Dendritic cell treated with granulocyte-macrophage colony-stimulating factor and Interleukin-4, amounts not matched to agents 40 ng/mL and 50 ng/mL, for 4 days (primary cell): ENCODE measurements at regions not wholly inside any gene's neighbourhood (a gene's known extent, or its start where the extent isn't known, plus 50 kb on each side); places are given as distances from the start of the nearest gene placed in this dataset.
"Not testable (repeated sequence)": the region's sequence is repeated elsewhere in the genome, so short reads cannot be mapped to it uniquely, and the experiment has no call there.

Experiments used
- H3K27ac Mint-ChIP-seq: one replicate; pipeline ENCODE4 v1.8.0; 2022; ENCODE audit warnings: mild to moderate bottlenecking, mixed read lengths
- H3K27me3 Mint-ChIP-seq: one replicate; pipeline ENCODE4 v1.8.0; 2022; ENCODE audit warnings: mild to moderate bottlenecking, mixed read lengths
- H3K36me3 Mint-ChIP-seq: one replicate; pipeline ENCODE4 v1.8.0; 2022; ENCODE audit warnings: low read depth, mixed read lengths
- H3K4me1 Mint-ChIP-seq: one replicate; pipeline ENCODE4 v1.8.0; 2022; ENCODE audit warnings: low read depth, mixed read lengths
- H3K4me3 Mint-ChIP-seq: one replicate; pipeline ENCODE4 v1.8.0; 2022; ENCODE audit warnings: mild to moderate bottlenecking, moderate library complexity, mixed read lengths
- H3K9me3 Mint-ChIP-seq: one replicate; pipeline ENCODE4 v1.8.0; 2022; ENCODE audit warnings: mixed read lengths
- intact Hi-C: fragments of 100-400 bp; cut with micrococcal nuclease; formaldehyde crosslinking; loops from one replicate; pipeline ENCODE4 v1.15.0; 2022

GRCh38 chr9:26234865-26235264, 556.6 kb upstream of the TUSC1 start:
- Mint-ChIP-seq H3K27ac (no peak overlapping the region), H3K9me3 (peaks cover 3% of the 10 kb centered on the region), H3K4me1 (no peaks in the 10 kb centered on the region), H3K4me3 (no peak overlapping the region), H3K36me3 (no peaks in the 10 kb centered on the region), H3K27me3 (no peaks in the 10 kb centered on the region)
- intact Hi-C loops = loop anchor here (5.0 kb wide), 1 partner anchor 38 kb away; no protein-coding TSS in a partner anchor

- Mint-ChIP-seq H3K9me3 (peaks cover 16% of the 10 kb centered on the region), H3K36me3 (no peaks in the 10 kb centered on the region), H3K4me3 (no peak overlapping the region), H3K27me3 (no peaks in the 10 kb centered on the region), H3K4me1 (no peaks in the 10 kb centered on the region), H3K27ac (no peak overlapping the region)
- intact Hi-C loops = loop anchor here (5.0 kb wide), 1 partner anchor 34 kb away; no protein-coding TSS in a partner anchor
Measured at GRCh38 chr9:26231391-26231790, 553.1 kb upstream of the TUSC1 start.

GRCh38 chr9:26229324-26230054, 551.2 kb upstream of the TUSC1 start:
- no peaks in the 10 kb centered on the region for H3K36me3 Mint-ChIP-seq
- H3K9me3 Mint-ChIP-seq = peaks cover 16% of the 10 kb centered on the region
- H3K4me3 Mint-ChIP-seq = no peak overlapping the region
- H3K27me3 Mint-ChIP-seq = no peaks in the 10 kb centered on the region
- intact Hi-C loops = loop anchor here (5.0 kb wide), 1 partner anchor 32 kb away; no protein-coding TSS in a partner anchor
- H3K4me1 Mint-ChIP-seq = no peaks in the 10 kb centered on the region
- H3K27ac Mint-ChIP-seq = no peak overlapping the region

GRCh38 chr9:26228273-26228672, 550.0 kb upstream of the TUSC1 start:
- H3K4me3 Mint-ChIP-seq = no peak overlapping the region
- no peaks in the 10 kb centered on the region for H3K36me3 Mint-ChIP-seq
- no peaks in the 10 kb centered on the region for H3K4me1 Mint-ChIP-seq
- peaks cover 16% of the 10 kb centered on the region for H3K9me3 Mint-ChIP-seq
- intact Hi-C loops = no loop called here
- H3K27ac Mint-ChIP-seq = no peak overlapping the region
- H3K27me3 Mint-ChIP-seq = no peaks in the 10 kb centered on the region

DNA sequence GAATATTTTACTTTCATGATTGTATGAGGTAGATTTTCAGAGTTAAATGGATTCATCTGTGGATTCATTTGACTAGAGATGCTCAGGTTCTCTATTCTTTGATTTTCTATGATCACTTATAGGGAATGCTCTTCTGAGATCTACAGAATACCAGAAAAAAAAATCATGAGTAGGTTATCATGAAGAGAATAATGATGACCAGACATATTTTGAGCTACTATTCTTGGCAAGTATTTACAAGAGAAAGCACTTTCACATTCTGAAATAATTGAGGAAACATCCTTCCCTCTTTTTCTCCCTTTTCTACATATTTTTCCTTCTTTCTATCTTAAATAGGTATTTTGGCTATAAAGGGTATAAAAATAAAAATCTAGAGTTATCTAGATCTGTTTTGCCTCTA, 543.0 kb upstream of the TUSC1 start:
- Mint-ChIP-seq H3K9me3 (peaks cover 28% of the 10 kb centered on the region), H3K36me3 (no peaks in the 10 kb centered on the region), H3K27me3 (no peaks in the 10 kb centered on the region), H3K27ac (no peak overlapping the region), H3K4me3 (no peak overlapping the region), H3K4me1 (no peaks in the 10 kb centered on the region)
- intact Hi-C loops = no loop called here

DNA sequence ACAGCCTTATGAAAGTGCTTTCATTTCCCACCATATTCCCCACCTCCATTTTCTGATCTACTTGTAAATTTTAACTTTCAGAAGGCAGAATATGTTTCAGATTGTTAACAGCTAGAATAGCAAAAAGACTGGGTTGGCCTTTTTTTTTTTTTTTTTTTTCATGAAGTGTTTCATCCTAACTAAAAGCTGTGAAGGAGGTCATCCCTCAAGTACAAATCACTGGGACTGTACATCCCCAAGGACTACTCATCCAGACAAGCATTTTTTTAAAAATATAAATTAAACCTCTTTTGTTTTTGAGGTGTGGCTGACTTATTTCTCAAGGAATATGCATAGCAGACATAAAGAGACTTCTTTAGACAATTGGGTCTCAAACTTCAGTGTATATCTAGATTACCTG, 542.1 kb upstream of the TUSC1 start:
- Mint-ChIP-seq H3K4me3 (no peak overlapping the region), H3K4me1 (no peaks in the 10 kb centered on the region), H3K9me3 (peaks cover 36% of the 10 kb centered on the region), H3K27ac (no peak overlapping the region), H3K36me3 (no peaks in the 10 kb centered on the region), H3K27me3 (no peaks in the 10 kb centered on the region)
- intact Hi-C loops = no loop called here

DNA sequence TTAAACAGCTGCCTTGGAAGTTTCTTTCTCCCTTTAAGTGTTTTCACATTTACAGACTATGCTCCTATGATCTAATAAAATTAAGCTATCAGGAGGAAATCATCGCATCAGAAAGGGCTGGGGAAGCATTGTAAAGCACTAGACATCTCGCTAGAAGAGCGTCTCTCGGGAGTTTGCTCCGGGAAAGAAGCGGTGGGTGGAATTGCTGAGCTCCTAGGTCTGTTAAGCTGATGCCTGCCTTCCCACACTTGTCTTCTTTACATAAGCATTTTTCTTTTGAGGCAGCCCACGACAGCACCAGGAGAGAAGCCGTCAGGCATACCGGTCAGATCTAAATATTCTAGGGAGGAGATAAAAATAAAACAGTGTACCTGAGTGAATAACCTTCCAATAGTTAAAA, 541.7 kb upstream of the TUSC1 start:
- H3K27me3 Mint-ChIP-seq = no peaks in the 10 kb centered on the region
- H3K4me1 Mint-ChIP-seq = no peaks in the 10 kb centered on the region
- H3K9me3 Mint-ChIP-seq = peaks cover 40% of the 10 kb centered on the region
- intact Hi-C loops = no loop called here
- no peak overlapping the region for H3K27ac Mint-ChIP-seq
- H3K36me3 Mint-ChIP-seq = no peaks in the 10 kb centered on the region
- H3K4me3 Mint-ChIP-seq = no peak overlapping the region

- H3K27me3 Mint-ChIP-seq = no peaks in the 10 kb centered on the region
- no peak overlapping the region for H3K27ac Mint-ChIP-seq
- H3K36me3 Mint-ChIP-seq = no peaks in the 10 kb centered on the region
- no peaks in the 10 kb centered on the region for H3K4me1 Mint-ChIP-seq
- intact Hi-C loops = no loop called here
- H3K4me3 Mint-ChIP-seq = no peak overlapping the region
- peaks cover 65% of the 10 kb centered on the region for H3K9me3 Mint-ChIP-seq
Measured at GRCh38 chr9:26216702-26217101, 538.5 kb upstream of the TUSC1 start.

- intact Hi-C loops, H3K4me3 Mint-ChIP-seq, H3K4me1 Mint-ChIP-seq, H3K36me3 Mint-ChIP-seq, H3K27ac Mint-ChIP-seq, H3K27me3 Mint-ChIP-seq: not testable (repeated sequence)
- H3K9me3 Mint-ChIP-seq = peaks cover 65% of the 10 kb centered on the region
Measured at GRCh38 chr9:26214713-26215444, 536.6 kb upstream of the TUSC1 start.

DNA sequence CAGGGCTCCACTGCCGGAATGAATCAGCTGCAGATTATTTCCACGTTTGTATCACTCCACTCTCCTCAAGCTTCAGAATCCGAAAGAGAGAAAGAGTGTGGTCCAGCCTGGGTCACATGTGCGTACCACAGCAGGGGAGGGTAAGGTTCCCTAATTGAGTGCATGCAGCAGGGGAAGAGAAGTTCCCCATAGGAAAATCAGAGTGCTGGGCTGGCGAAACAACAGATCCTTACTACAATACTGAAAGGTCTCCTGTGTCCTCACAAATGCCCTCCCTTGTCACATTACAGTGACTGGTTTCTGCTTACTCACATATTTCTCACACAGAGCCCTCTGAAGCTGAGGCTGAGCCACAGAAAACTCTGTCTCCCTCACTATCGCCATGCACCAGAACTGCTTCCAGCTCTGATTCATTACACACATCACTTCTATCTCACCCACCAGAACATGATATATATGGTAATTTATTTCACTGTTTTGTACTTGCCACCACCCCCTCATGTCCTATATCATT, 532.2 kb upstream of the TUSC1 start:
- Mint-ChIP-seq H3K27me3 (no peaks in the 10 kb centered on the region), H3K36me3 (no peaks in the 10 kb centered on the region), H3K9me3 (peaks cover 29% of the 10 kb centered on the region), H3K4me1 (no peaks in the 10 kb centered on the region), H3K27ac (no peak overlapping the region), H3K4me3 (no peak overlapping the region)
- intact Hi-C loops = no loop called here

- Mint-ChIP-seq H3K4me3 (no peak overlapping the region), H3K36me3 (no peaks in the 10 kb centered on the region), H3K9me3 (no peaks in the 10 kb centered on the region), H3K27ac (no peak overlapping the region), H3K4me1 (no peaks in the 10 kb centered on the region), H3K27me3 (no peaks in the 10 kb centered on the region)
- intact Hi-C loops = no loop called here
Measured at GRCh38 chr9:26205261-26205660, 527.0 kb upstream of the TUSC1 start.

GRCh38 chr9:26193237-26193636, 515.0 kb upstream of the TUSC1 start:
- H3K4me3 Mint-ChIP-seq = no peak overlapping the region
- no peaks in the 10 kb centered on the region for H3K4me1 Mint-ChIP-seq
- no peaks in the 10 kb centered on the region for H3K36me3 Mint-ChIP-seq
- H3K27me3 Mint-ChIP-seq = no peaks in the 10 kb centered on the region
- intact Hi-C loops = no loop called here
- H3K27ac Mint-ChIP-seq = no peak overlapping the region
- H3K9me3 Mint-ChIP-seq = peaks cover 56% of the 10 kb centered on the region

GRCh38 chr9:26191711-26192110, 513.5 kb upstream of the TUSC1 start:
- H3K36me3 Mint-ChIP-seq = no peaks in the 10 kb centered on the region
- H3K4me1 Mint-ChIP-seq = no peaks in the 10 kb centered on the region
- H3K4me3 Mint-ChIP-seq = no peak overlapping the region
- no peaks in the 10 kb centered on the region for H3K27me3 Mint-ChIP-seq
- intact Hi-C loops = no loop called here
- peaks cover 66% of the 10 kb centered on the region for H3K9me3 Mint-ChIP-seq
- H3K27ac Mint-ChIP-seq = no peak overlapping the region

- H3K27me3 Mint-ChIP-seq = no peaks in the 10 kb centered on the region
- intact Hi-C loops = no loop called here
- no peaks in the 10 kb centered on the region for H3K4me1 Mint-ChIP-seq
- H3K9me3 Mint-ChIP-seq = peaks cover 20% of the 10 kb centered on the region
- H3K4me3 Mint-ChIP-seq = no peak overlapping the region
- H3K36me3 Mint-ChIP-seq = no peaks in the 10 kb centered on the region
- no peak overlapping the region for H3K27ac Mint-ChIP-seq
Measured at GRCh38 chr9:26181836-26182235, 503.6 kb upstream of the TUSC1 start.
